SU-DHL-6 (cell line): ENCODE measurements at regions not wholly inside any gene's neighbourhood (a gene's known extent, or its start where the extent isn't known, plus 50 kb on each side); places are given as distances from the start of the nearest gene placed in this dataset.

Experiments used
- CTCF ChIP-seq: fragments of 200-600 bp; sonication (generic); IDR thresholded peaks from one replicate; pipeline ENCODE4 v1.5.1; 2017; ENCODE audit warnings: antibody characterized with exemption, mild to moderate bottlenecking, low read length, moderate library complexity; ENCODE audit not compliant: insufficient read depth, poor library complexity, severe bottlenecking
- EZH2phosphoT487 ChIP-seq: fragments of 200-600 bp; sonication (generic), shearing (Covaris generic); conservative IDR thresholded peaks from 2 replicates; pipeline ENCODE4 v1.6.1; 2018; ENCODE audit warnings: mild to moderate bottlenecking, antibody characterized with exemption, low read length, moderate library complexity, mixed read lengths

- TF ChIP-seq CTCF, result no peak
- no peak for TF ChIP-seq EZH2phosphoT487
These were observed 238.4 kb downstream of the IRF8 start for GRCh38 chr16:86137359-86137758.
